H1 (cell line): ENCODE measurements at regions not wholly inside any gene's neighbourhood (a gene's known extent, or its start where the extent isn't known, plus 50 kb on each side); places are given as distances from the start of the nearest gene placed in this dataset.

Experiments used
- BRCA1 ChIP-seq: IDR thresholded peaks from 2 replicates; pipeline ENCODE4 v1.6.1; 2012; ENCODE audit warnings: low read depth, low read length, improper control_type of control experiment
- CEBPB ChIP-seq: IDR thresholded peaks from 2 replicates; pipeline ENCODE4 v1.6.1; 2012; ENCODE audit warnings: low read depth, low read length
- EZH2 ChIP-seq: fragments of 200-600 bp; sonication (generic); IDR thresholded peaks from 2 replicates; pipeline ENCODE4 v1.7.1; 2012; ENCODE audit warnings: low read depth, mild to moderate bottlenecking, moderate library complexity, low read length, inconsistent platforms; ENCODE audit not compliant: severe bottlenecking
- GABPA ChIP-seq: IDR thresholded peaks from 2 replicates; pipeline ENCODE4 v1.6.1; 2011; ENCODE audit warnings: mild to moderate bottlenecking, low read length, moderate library complexity, borderline replicate concordance; ENCODE audit not compliant: insufficient read depth
- MAX ChIP-seq: IDR thresholded peaks from 2 replicates; pipeline ENCODE4 v1.6.1; 2012; ENCODE audit warnings: inconsistent platforms
- POLR2A ChIP-seq, 2 experiments: IDR thresholded peaks; 1 replicate in 1 of 2; 2 replicates in 1 of 2; pipeline ENCODE4 v1.6.1; 2011; ENCODE audit warnings: low read depth in 2 of 2, low read length in 2 of 2, mild to moderate bottlenecking in 2 of 2; ENCODE audit errors: control extremely low read depth in 1 of 2
- RFX5 ChIP-seq: IDR thresholded peaks from 2 replicates; pipeline ENCODE4 v1.6.1; 2011; ENCODE audit warnings: low read depth, low read length, improper control_type of control experiment, borderline replicate concordance
- SUZ12 ChIP-seq: fragments of 200-600 bp; sonication (generic); IDR thresholded peaks from 2 replicates; pipeline ENCODE4 v1.6.1; 2012; ENCODE audit warnings: mild to moderate bottlenecking, inconsistent platforms, low read length, moderate library complexity, mixed read lengths
- TAF1 ChIP-seq: IDR thresholded peaks from 2 replicates; pipeline ENCODE4 v1.6.1; 2011; ENCODE audit warnings: mild to moderate bottlenecking, low read depth, low read length
- TF ChIP-seq, protein P1 (sequence below), 3 experiments: IDR thresholded peaks; 1 replicate in 2 of 3; 2 replicates in 1 of 3; pipeline versions ENCODE4 v1.5.1 to v1.6.1; 2011; ENCODE audit warnings: low read length in 3 of 3, mild to moderate bottlenecking in 3 of 3, inconsistent platforms in 2 of 3, low read depth in 1 of 3, moderate library complexity in 1 of 3; ENCODE audit not compliant: insufficient read depth in 1 of 3; ENCODE audit errors: control extremely low read depth in 1 of 3

DNA sequence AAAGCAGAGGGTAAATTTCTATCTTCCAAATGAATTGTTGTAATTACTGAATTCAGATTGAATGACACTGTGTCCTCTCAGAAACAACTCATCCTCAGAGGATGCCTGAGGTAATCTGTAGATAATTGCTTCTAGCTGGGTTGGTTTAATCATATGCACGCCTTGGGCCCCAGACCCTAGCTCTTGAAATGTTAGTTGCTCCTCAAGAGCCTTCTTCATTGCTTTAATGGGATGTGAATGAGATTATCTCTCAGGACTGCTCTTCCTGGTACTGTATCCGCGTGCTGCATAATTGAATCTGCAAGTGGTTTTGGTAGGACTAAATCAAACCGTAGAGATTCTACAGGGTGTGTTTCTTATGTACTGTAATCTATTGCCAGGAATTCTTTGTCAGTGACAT is 569.3 kb upstream of the NEGR1 start:
- TF ChIP-seq, protein P1, sequence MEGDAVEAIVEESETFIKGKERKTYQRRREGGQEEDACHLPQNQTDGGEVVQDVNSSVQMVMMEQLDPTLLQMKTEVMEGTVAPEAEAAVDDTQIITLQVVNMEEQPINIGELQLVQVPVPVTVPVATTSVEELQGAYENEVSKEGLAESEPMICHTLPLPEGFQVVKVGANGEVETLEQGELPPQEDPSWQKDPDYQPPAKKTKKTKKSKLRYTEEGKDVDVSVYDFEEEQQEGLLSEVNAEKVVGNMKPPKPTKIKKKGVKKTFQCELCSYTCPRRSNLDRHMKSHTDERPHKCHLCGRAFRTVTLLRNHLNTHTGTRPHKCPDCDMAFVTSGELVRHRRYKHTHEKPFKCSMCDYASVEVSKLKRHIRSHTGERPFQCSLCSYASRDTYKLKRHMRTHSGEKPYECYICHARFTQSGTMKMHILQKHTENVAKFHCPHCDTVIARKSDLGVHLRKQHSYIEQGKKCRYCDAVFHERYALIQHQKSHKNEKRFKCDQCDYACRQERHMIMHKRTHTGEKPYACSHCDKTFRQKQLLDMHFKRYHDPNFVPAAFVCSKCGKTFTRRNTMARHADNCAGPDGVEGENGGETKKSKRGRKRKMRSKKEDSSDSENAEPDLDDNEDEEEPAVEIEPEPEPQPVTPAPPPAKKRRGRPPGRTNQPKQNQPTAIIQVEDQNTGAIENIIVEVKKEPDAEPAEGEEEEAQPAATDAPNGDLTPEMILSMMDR (IDR thresholded peaks at IDR 0.05; ENCODE audit: control extremely low read depth in 1 of 3, insufficient read depth in 1 of 3, low read depth in 1 of 3, low read length in 3 of 3) = no peak
- TF ChIP-seq GABPA = no peak
- no peak for TF ChIP-seq RFX5
- TF ChIP-seq CEBPB = no peak
- no peak for TF ChIP-seq EZH2
- TF ChIP-seq POLR2A (IDR thresholded peaks at IDR 0.05; ENCODE audit: control extremely low read depth in 1 of 2, low read depth in 2 of 2, low read length in 2 of 2) = no peak
- TF ChIP-seq TAF1 = no peak
- no peak for TF ChIP-seq MAX
- TF ChIP-seq SUZ12 = no peak
- no peak for TF ChIP-seq BRCA1
